HepG2 (cell line): ENCODE measurements at regions not wholly inside any gene's neighbourhood (a gene's known extent, or its start where the extent isn't known, plus 50 kb on each side); places are given as distances from the start of the nearest gene placed in this dataset.

Source experiments
- ATAC-seq: fragments of 200-7000 bp; cut with Tn5 transposase; 3 replicates; pipeline ENCODE4 v1.9.1; 2020; ENCODE audit warnings: mild to moderate bottlenecking, moderate library complexity
- BruUV-seq: library from RNA; stranded (reverse); fragments of 400-500 nt; replicated peaks from 2 replicates; lab custom pipeline; 2021; lab: Mats Ljungman, UMichigan
- CTCF ChIA-PET: fragments of 300-600 bp; formaldehyde crosslinking; extraction: SDS; loops from one replicate; lab custom pipeline; 2021; ENCODE audit warnings: low total read pairs, inconsistent platforms, low intra/inter-chr PET ratio; lab: Yijun Ruan, JAX
- POLR2A ChIA-PET: fragments of 350-600 bp; sonication (Branson Sonifier 250); formaldehyde crosslinking; loops from one replicate; lab custom pipeline; 2020; ENCODE audit warnings: antibody characterized with exemption, inconsistent platforms; lab: Yijun Ruan, JAX
- DNase-seq: peaks from one replicate; pipeline ENCODE4 v3.0.0-alpha.2; 2015; ENCODE audit warnings: low spot score
- FAIRE-seq: peaks from 3 replicates; lab custom pipeline; 2011; peaks lifted over from hg19 to GRCh38; lab: Jason Lieb, UNC
- H2AFZ ChIP-seq: one replicate; pipeline ENCODE4 v1.6.1; 2011; ENCODE audit warnings: low read length, inconsistent platforms
- H3K27ac ChIP-seq: fragments of 300-600 bp; 3 replicates; pipeline ENCODE4 v1.8.0; 2011; ENCODE audit warnings: mixed run types, mild to moderate bottlenecking, mixed read lengths, low read length, inconsistent platforms; ENCODE audit not compliant: insufficient read depth; ENCODE audit errors: extremely low read length
- H3K27me3 ChIP-seq, 2 experiments: fragments of 200-600 bp in 1 of 2; 2 replicates in 1 of 2; 3 replicates in 1 of 2; pipeline versions ENCODE4 v1.6.0 to v1.8.0; 2011; ENCODE audit warnings: low read length in 2 of 2, mild to moderate bottlenecking in 2 of 2, moderate library complexity in 2 of 2, inconsistent platforms in 1 of 2; ENCODE audit not compliant: insufficient read depth in 2 of 2, control insufficient read depth in 1 of 2
- H3K36me3 ChIP-seq, 2 experiments: fragments of 200-600 bp in 1 of 2; replicated peaks in 1 of 2; 2 replicates in 1 of 2; 3 replicates in 1 of 2; pipeline versions ENCODE4 v1.5.1 to v1.8.0; 2011; ENCODE audit warnings: low read length in 2 of 2, inconsistent platforms in 1 of 2; ENCODE audit not compliant: insufficient read depth in 2 of 2, control insufficient read depth in 1 of 2
- H3K4me1 ChIP-seq: 2 replicates; pipeline ENCODE4 v1.5.1; 2012; ENCODE audit warnings: low read length, inconsistent platforms; ENCODE audit not compliant: insufficient read depth
- H3K4me2 ChIP-seq: 2 replicates; pipeline ENCODE4 v1.6.0; 2011; ENCODE audit warnings: low read depth, low read length, inconsistent platforms
- H3K4me3 ChIP-seq, 3 experiments: fragments of 200-600 bp in 1 of 3; sonication (generic), shearing (Covaris generic) in 1 of 3; replicated peaks in 1 of 3; 2 replicates each; pipeline ENCODE4 v1.5.1; 2011 to 2016; ENCODE audit warnings: low read length in 3 of 3, inconsistent platforms in 2 of 3, low read depth in 2 of 3, mild to moderate bottlenecking in 2 of 3, control low read depth in 1 of 3, mixed read lengths in 1 of 3; ENCODE audit not compliant: insufficient read depth in 1 of 3
- H3K79me2 ChIP-seq: one replicate; pipeline ENCODE4 v1.6.1; 2011; ENCODE audit warnings: low read length, inconsistent platforms; ENCODE audit not compliant: insufficient read depth
- H3K9ac ChIP-seq: 2 replicates; pipeline ENCODE4 v1.6.0; 2011; ENCODE audit warnings: mild to moderate bottlenecking, low read depth, low read length, inconsistent platforms; ENCODE audit not compliant: insufficient read depth
- H3K9me3 ChIP-seq: 2 replicates; pipeline ENCODE4 v1.5.1; 2012; ENCODE audit warnings: mild to moderate bottlenecking, low read length
- H4K20me1 ChIP-seq: 2 replicates; pipeline ENCODE4 v1.6.0; 2011; ENCODE audit warnings: inconsistent platforms, mild to moderate bottlenecking, low read length, moderate library complexity; ENCODE audit not compliant: insufficient read depth
- DR1 ChIP-seq: sonication (generic); formaldehyde crosslinking; IDR thresholded peaks from 2 replicates; pipeline ENCODE4 v1.8.0; 2021; ENCODE audit warnings: mild to moderate bottlenecking, missing genetic modification reagents, inconsistent platforms
- EHMT2 ChIP-seq: fragments of 200-600 bp; sonication (generic); IDR thresholded peaks from 2 replicates; pipeline ENCODE4 v1.7.0; 2017; ENCODE audit warnings: antibody characterized with exemption, low read depth, low read length, borderline replicate concordance
- FOSL2 ChIP-seq: sonication (generic); formaldehyde crosslinking; IDR thresholded peaks from 2 replicates; pipeline ENCODE4 v1.4.0; 2020; ENCODE audit warnings: missing genetic modification reagents
- GATA4 ChIP-seq: sonication (generic); IDR thresholded peaks from 2 replicates; pipeline ENCODE4 v1.6.1; 2016; ENCODE audit warnings: antibody characterized with exemption, low read depth, borderline replicate concordance
- HDAC6 ChIP-seq: fragments of 200-600 bp; sonication (generic); IDR thresholded peaks from 2 replicates; pipeline ENCODE4 v1.7.0; 2017; ENCODE audit warnings: mild to moderate bottlenecking, antibody characterized with exemption, low read length, low read depth
- HMGXB4 ChIP-seq, 2 experiments: sonication (generic) in 1 of 2; formaldehyde crosslinking in 1 of 2; IDR thresholded peaks; 2 replicates each; pipeline versions ENCODE4 v1.4.0 to v1.6.1; 2018 to 2020; ENCODE audit warnings: missing genetic modification reagents in 2 of 2, borderline replicate concordance in 1 of 2, low read depth in 1 of 2, mild to moderate bottlenecking in 1 of 2, missing biosample characterization in 1 of 2
- HNRNPK ChIP-seq: fragments of 200-400 bp; formaldehyde crosslinking; IDR thresholded peaks from 2 replicates; pipeline ENCODE4 v1.6.1; 2018; ENCODE audit warnings: low read length, low read depth, moderate library complexity, mild to moderate bottlenecking; ENCODE audit not compliant: poor library complexity, severe bottlenecking
- PAF1 ChIP-seq: IDR thresholded peaks from 2 replicates; pipeline ENCODE4 v1.6.1; 2016; ENCODE audit warnings: missing genetic modification reagents, missing compliant biosample characterization
- POLR2A ChIP-seq, 2 experiments: IDR thresholded peaks; 2 replicates each; pipeline ENCODE4 v1.6.1; 2011; ENCODE audit warnings: low read depth in 2 of 2, low read length in 2 of 2, mild to moderate bottlenecking in 1 of 2, moderate library complexity in 1 of 2; ENCODE audit not compliant: insufficient read depth in 1 of 2
- RARA ChIP-seq: IDR thresholded peaks from 2 replicates; pipeline ENCODE4 v1.6.1; 2016; ENCODE audit warnings: missing genetic modification reagents, missing compliant biosample characterization
- ZFP36 ChIP-seq: fragments of 150-350 bp; IDR thresholded peaks from 2 replicates; pipeline ENCODE4 v1.6.1; 2018; ENCODE audit warnings: borderline replicate concordance, low read length, low read depth; ENCODE audit not compliant: partially characterized antibody
- ZNF12 ChIP-seq: sonication (generic); formaldehyde crosslinking; IDR thresholded peaks from 2 replicates; pipeline ENCODE4 v1.5.0; 2020; ENCODE audit warnings: missing genetic modification reagents
- ZNF121 ChIP-seq: sonication (generic); formaldehyde crosslinking; IDR thresholded peaks from 2 replicates; pipeline ENCODE4 v1.5.0; 2020; ENCODE audit warnings: mild to moderate bottlenecking, missing genetic modification reagents
- ZNF704 ChIP-seq: sonication (generic); formaldehyde crosslinking; IDR thresholded peaks from 2 replicates; pipeline ENCODE4 v1.8.1; 2023; ENCODE audit warnings: mild to moderate bottlenecking, inconsistent platforms, moderate library complexity, missing genetic modification reagents, borderline replicate concordance
- WGBS: methylation state at CpG from one replicate; pipeline ENCODE4 v1.1.6; 2017; ENCODE audit warnings: low lambda C conversion rate; 5-methylcytosine and 5-hydroxymethylcytosine counted together
- in situ Hi-C: cut with HindIII; loops from 2 replicates; pipeline ENCODE4 v1.10.0; 2017; ENCODE audit warnings: low pct_unique_long_range_greater_than_20kb; ENCODE audit not compliant: extremely low pct_ligation_motif_present
- intact Hi-C: fragments of 100-400 bp; cut with micrococcal nuclease; formaldehyde crosslinking; loops from one replicate; pipeline ENCODE4 v1.10.0; 2022; ENCODE audit not compliant: unreplicated experiment

GRCh38 chr1:18020021-18020817 is 87.4 kb upstream of the IGSF21 start:
- H2AFZ ChIP-seq, result no peak overlapping the region
- in situ Hi-C loops (no loop called here), intact Hi-C loops (no loop called here)
- FAIRE-seq (no peak), DNase-seq (no peak), ATAC-seq (no peak)
- no peaks in the 10 kb centered on the region for H3K4me1 ChIP-seq
- H3K4me3 ChIP-seq, result no peak overlapping the region
- H3K4me2 ChIP-seq, result no peak overlapping the region
- no peak overlapping the region for H3K9ac ChIP-seq
- no peaks in the 10 kb centered on the region for H3K79me2 ChIP-seq
- CTCF ChIA-PET, result no interaction called here
- H3K9me3 ChIP-seq, result no peaks in the 10 kb centered on the region
- no peak for TF ChIP-seq GATA4
- peak; percentile 34 for TF ChIP-seq HNRNPK
- peaks cover 0 to 32% of the 10 kb centered on the region in 2 experiments; a peak in 2 of 5 replicates for H3K27me3 ChIP-seq
- H3K36me3 ChIP-seq, result no peaks in the 10 kb centered on the region
- no peaks in the 10 kb centered on the region for H4K20me1 ChIP-seq
- WGBS, result 0% methylated on average over 6 of the region's 7 CpGs
- no TSS peak for BruUV-seq
- no peak overlapping the region for H3K27ac ChIP-seq
- POLR2A ChIA-PET, result no interaction called here

GRCh38 chr1:18021242-18021641 is 86.4 kb upstream of the IGSF21 start:
- Histone ChIP-seq H3K9me3 (no peaks in the 10 kb centered on the region), H2AFZ (no peak overlapping the region), H3K9ac (no peak overlapping the region), H3K4me2 (no peak overlapping the region), H3K4me3 (no peak overlapping the region), H4K20me1 (no peaks in the 10 kb centered on the region), H3K36me3 (no peaks in the 10 kb centered on the region), H3K27ac (no peak overlapping the region), H3K27me3 (peaks cover 0 to 29% of the 10 kb centered on the region in 2 experiments; a peak in 2 of 5 replicates), H3K79me2 (no peaks in the 10 kb centered on the region), H3K4me1 (no peaks in the 10 kb centered on the region)
- intact Hi-C loops (no loop called here), in situ Hi-C loops (no loop called here)
- 0% methylated on average over 5 of the region's 6 CpGs for WGBS
- DNase-seq (no peak), FAIRE-seq (no peak), ATAC-seq (no peak)
- ChIA-PET POLR2A (no interaction called here), CTCF (no interaction called here)
- BruUV-seq, result no TSS peak
- TF ChIP-seq HDAC6 (no peak), RARA (CRISPR knock-in tag) (peak; percentile 40; the same call in 1 of the 2 replicates), DR1 (CRISPR knock-in tag) (no peak), ZNF12 (CRISPR knock-in tag) (peak; percentile 94), PAF1 (CRISPR knock-in tag) (no peak), HMGXB4 (CRISPR knock-in tag; IDR thresholded peaks at IDR 0.05; ENCODE audit: borderline replicate concordance in 1 of 2, low read depth in 1 of 2) (no peak), POLR2A (IDR thresholded peaks at IDR 0.05; ENCODE audit: insufficient read depth in 1 of 2, low read depth in 2 of 2, low read length in 2 of 2) (no peak), ZNF704 (CRISPR knock-in tag) (no peak), FOSL2 (CRISPR knock-in tag) (peak; percentile 54), ZNF121 (CRISPR knock-in tag) (no peak), EHMT2 (no peak), ZFP36 (no peak)
